B cell (primary cell): ENCODE measurements at regions not wholly inside any gene's neighbourhood (a gene's known extent, or its start where the extent isn't known, plus 50 kb on each side); places are given as distances from the start of the nearest gene placed in this dataset.

Source experiments
- CTCF ChIP-seq: fragments of 200-600 bp; IDR thresholded peaks from one replicate; pipeline ENCODE4 v1.8.0; 2022; ENCODE audit warnings: antibody characterized with exemption, mild to moderate bottlenecking
- EZH2 ChIP-seq: IDR thresholded peaks from 2 replicates; pipeline ENCODE4 v1.6.1; 2012; ENCODE audit warnings: borderline replicate concordance, low read depth, mild to moderate bottlenecking, moderate library complexity, low read length; ENCODE audit not compliant: insufficient read depth, poor library complexity, severe bottlenecking

GRCh38 chr9:99419070-99419469 lies 197.0 kb downstream of the SEC61B start:
- TF ChIP-seq CTCF (no peak), EZH2 (no peak)
